ENCODE measurements at regions not wholly inside any gene's neighbourhood (a gene's known extent, or its start where the extent isn't known, plus 50 kb on each side); places are given as distances from the start of the nearest gene placed in this dataset.
"Not testable (repeated sequence)": the region's sequence is repeated elsewhere in the genome, so short reads cannot be mapped to it uniquely, and the experiment has no call there.

DNA sequence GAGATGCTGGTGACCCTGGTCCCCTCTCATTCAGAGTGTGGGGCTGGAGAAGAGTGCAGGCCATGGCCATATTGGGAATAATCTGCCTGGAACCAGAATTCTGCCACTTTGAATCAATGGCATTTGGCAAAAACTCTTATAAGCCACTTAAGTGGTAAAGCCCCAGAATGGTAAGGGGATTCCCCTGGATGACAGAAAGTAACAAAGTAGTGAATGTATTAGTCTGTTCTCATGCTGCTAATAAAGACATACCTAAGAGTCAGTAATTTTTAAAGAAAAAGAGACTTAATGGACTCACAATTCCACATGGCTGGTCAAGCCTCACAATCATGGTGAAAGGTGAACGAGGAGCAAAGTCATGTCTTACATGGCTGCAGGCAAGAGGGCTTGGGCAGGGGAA lies 248.6 kb downstream of the SH2D4B start:
- no peak overlapping the region for H3K4me3 ChIP-seq (ENCODE audit: low read depth, low read length)
- TF ChIP-seq, protein P1, sequence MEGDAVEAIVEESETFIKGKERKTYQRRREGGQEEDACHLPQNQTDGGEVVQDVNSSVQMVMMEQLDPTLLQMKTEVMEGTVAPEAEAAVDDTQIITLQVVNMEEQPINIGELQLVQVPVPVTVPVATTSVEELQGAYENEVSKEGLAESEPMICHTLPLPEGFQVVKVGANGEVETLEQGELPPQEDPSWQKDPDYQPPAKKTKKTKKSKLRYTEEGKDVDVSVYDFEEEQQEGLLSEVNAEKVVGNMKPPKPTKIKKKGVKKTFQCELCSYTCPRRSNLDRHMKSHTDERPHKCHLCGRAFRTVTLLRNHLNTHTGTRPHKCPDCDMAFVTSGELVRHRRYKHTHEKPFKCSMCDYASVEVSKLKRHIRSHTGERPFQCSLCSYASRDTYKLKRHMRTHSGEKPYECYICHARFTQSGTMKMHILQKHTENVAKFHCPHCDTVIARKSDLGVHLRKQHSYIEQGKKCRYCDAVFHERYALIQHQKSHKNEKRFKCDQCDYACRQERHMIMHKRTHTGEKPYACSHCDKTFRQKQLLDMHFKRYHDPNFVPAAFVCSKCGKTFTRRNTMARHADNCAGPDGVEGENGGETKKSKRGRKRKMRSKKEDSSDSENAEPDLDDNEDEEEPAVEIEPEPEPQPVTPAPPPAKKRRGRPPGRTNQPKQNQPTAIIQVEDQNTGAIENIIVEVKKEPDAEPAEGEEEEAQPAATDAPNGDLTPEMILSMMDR (IDR thresholded peaks at IDR 0.05; ENCODE audit: low read depth, low read length) = no peak

DNA sequence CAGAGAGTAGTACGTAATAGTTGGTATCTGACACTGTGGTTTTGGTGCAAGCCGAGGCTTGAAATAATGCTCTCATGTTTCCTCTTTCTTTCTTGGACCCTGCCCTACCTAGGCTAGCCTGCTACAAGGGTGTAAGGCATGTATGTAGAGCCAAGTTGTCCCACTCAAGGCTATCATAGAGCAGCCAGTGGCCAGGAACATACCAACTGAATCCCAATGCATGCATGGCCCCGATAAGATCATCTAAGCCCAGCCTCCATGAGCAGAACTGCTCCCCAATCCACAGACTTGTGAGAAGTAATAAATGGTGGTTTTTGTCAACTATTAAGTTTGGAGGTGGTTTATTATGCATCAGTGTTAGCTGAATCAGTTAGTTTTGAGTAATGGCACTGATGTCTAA lies 250.2 kb downstream of the SH2D4B start:
- no peak overlapping the region for H3K4me3 ChIP-seq (ENCODE audit: low read depth, low read length)
- TF ChIP-seq, protein P1 (IDR thresholded peaks at IDR 0.05; ENCODE audit: low read depth, low read length) = no peak

DNA sequence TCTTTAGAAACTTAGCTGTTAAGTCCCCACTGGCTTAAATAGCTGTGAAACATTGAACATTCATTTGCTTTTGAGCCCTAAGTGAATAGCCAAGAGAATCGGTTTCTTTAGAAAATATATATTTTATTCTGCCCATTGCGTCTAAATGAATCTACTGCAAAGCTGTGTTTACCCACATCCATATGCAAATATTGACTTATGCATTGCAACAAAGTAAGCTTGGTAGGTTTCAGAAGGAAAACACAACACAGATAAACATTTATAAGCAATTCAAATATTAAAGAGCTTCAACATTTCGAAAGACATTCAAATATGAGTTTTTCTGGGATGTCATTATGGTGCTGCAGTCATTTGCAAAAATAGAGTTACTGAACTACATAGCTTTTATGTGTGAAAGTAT lies 257.3 kb downstream of the SH2D4B start:
- TF ChIP-seq, protein P1 (IDR thresholded peaks at IDR 0.05; ENCODE audit: low read depth, low read length) = no peak
- H3K4me3 ChIP-seq (ENCODE audit: low read depth, low read length) = no peak overlapping the region

DNA sequence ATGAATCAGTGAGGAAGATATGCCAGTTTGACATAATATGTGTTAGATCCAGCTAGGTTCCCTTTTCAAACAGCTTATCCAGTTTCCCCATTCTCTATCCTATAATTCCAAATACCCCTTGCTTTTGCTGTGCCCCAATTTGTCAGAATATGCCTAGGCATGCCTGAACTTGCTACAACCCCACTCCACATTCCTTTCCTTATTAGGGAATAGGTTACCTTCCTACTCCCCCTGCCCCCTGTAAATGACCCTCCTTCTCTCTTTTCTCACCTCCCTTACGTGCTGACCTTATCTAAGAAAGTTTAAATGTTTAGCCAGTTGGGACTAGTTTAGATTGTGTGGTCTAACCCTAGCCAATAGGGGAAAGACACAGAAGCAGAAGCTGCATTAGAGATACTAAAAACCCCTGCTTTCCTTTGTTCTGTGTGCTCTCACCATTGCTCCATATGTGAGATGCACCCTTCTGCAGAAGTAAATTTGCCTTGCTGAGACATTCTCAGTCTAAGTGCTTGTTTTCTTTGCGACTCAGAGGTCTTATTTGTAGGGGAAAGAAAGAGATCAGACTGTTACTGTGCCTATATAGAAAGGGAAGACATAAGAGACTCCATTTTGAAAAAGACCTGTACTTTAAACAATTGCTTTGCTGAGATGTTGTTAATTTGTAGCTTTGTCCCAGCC lies 267.8 kb downstream of the SH2D4B start:
- TF ChIP-seq, protein P1 (IDR thresholded peaks at IDR 0.05; ENCODE audit: low read depth, low read length) = no peak
- no peak overlapping the region for H3K4me3 ChIP-seq (ENCODE audit: low read depth, low read length)

DNA sequence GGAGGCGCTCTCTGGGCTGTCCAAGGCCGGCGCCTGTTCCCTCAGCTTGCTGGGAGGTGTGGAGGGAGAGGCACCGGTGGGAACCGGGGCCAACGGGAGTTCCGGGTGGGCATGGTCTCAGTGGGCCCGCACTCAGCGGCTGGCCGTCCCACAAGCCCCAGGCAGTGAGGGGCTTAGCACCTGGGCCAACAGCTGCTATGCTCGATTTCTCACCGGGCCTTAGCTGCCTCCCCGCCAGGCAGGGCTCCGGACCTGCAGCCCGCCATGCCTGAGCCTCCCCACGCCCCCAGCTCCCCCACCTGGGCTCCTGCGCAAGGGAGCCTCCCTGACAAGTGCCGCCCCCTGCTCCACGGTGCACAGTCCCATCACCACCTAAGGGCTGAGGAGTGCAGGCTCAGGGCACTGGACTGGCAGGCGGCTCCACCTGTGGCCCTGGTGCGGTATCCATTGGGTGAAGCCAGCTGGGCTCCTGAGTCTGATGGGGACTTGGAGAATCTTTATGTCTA lies 276.5 kb downstream of the SH2D4B start:
- TF ChIP-seq, protein P1 (IDR thresholded peaks at IDR 0.05; ENCODE audit: low read depth, low read length) = no peak

DNA sequence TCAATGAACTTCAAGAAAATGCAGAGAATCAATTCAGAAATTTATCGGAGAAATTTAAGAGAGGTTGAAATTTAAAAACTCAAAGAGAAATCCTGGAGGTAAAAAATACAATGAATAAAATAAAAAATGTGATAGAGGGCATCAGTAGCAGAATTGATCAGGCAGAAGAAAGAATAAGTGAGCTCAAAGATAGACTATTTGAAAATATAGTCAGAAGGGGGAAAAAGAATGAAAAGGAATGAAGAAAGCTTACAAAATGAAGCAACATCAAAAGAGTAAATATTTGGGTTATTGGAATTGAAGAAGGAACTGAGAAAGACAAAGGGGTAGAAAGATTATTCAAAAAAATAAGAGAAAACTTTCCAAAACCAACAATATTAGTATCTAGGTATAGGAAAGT lies 291.4 kb downstream of the SH2D4B start:
- TF ChIP-seq, protein P1 (IDR thresholded peaks at IDR 0.05; ENCODE audit: low read depth, low read length) = no peak

More for the DNA sequence above, 276.5 kb downstream of the SH2D4B start:
- H3K4me3 ChIP-seq (ENCODE audit: low read depth, low read length) = no peak overlapping the region

DNA sequence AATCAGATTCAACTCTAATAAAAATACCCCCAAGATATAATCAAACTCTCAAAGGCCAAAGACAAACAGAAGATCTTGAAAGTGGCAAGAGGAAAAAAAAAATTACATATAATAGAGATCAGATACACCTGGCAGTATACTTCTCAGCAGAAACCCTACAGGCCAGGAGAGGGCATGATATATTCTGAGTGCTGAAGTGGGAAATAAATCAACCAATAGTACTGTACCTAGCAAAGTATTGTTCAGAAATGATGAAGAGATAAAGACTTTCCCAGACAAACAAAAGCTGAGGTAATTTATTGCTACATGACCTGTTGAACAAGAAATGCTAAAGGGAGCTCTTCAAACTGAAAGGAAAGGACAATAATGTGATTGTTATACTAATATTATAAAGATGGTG lies 291.9 kb downstream of the SH2D4B start:
- TF ChIP-seq, protein P1 (IDR thresholded peaks at IDR 0.05; ENCODE audit: low read depth, low read length) = no peak
- H3K4me3 ChIP-seq (ENCODE audit: low read depth, low read length) = no peak overlapping the region

More for the DNA sequence above, 291.4 kb downstream of the SH2D4B start:
- H3K4me3 ChIP-seq (ENCODE audit: low read depth, low read length) = no peak overlapping the region

DNA sequence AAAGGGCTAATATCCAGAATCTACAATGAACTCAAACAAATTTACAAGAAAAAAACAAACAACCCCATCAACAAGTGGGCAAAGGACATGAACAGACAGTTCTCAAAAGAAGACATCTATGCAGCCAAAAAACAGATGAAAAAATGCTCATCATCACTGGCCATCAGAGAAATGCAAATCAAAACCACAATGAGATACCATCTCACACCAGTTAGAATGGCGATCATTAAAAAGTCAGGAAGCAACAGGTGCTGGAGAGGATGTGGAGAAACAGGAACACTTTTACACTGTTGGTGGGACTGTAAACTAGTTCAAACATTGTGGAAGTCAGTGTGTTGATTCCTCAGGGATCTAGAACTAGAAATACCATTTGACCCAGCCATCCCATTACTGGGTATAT lies 295.0 kb downstream of the SH2D4B start:
- not testable (repeated sequence) for H3K4me3 ChIP-seq (ENCODE audit: low read depth, low read length)

Data from WI38 (cell line).